DMS53 treated with DMSO at 0.1 percent for 48 hours (cell line): ENCODE measurements at regions not wholly inside any gene's neighbourhood (a gene's known extent, or its start where the extent isn't known, plus 50 kb on each side); places are given as distances from the start of the nearest gene placed in this dataset.

Experiments used
- DNase-seq: peaks from one replicate; lab custom pipeline; 2025; ENCODE audit not compliant: unreplicated experiment; lab: John Stamatoyannopoulos, UW

GRCh38 chr17:73753751-73754496 lies 109.7 kb upstream of the SDK2 start:
- DNase-seq = no peak

DNA sequence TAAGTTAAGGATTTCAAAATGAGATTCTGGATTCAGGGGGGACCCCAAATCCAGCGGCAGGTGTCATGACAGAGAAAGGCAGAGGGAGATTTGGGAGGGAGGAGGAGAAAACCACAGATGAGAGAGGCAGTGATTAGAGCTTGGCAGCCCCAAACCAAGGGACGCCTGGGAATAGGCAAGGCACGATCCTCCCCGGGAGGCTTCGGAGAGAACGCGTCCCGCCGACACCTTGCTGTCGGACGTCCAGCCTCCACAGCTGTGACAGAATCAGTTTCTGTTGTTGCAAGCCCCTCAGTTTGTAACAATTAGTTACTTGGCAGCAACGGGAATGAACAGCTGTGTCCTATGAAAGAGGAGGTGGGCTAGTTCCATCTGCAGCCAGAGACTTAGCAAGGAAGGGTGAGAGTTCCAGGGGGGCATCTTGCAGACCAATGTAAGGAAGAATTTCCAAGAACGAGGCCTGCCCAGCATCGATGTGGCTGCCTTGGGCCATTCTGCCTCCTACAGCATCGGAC lies 110.7 kb upstream of the SDK2 start:
- no peak for DNase-seq

DNA sequence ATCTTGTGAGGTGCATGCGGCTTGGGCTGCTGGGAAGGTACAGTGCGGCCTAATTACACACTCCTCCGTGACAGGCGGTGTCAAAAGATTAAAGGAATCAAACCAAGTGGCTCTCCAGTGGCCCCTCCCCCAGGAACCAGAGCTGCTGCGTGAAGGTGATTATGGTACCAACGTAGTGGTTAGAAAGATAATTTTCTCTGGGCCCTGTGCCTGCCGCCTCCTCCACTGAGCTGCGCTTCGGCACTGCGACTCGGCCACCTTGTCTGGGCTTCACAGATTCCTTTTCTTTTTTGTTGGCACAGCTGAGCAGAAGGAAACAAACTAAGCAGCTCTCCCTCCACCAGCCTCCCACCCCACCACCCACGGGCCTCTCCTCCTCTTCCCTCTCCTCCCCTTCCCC lies 113.2 kb upstream of the SDK2 start:
- peak; percentile 95 for DNase-seq

DNA sequence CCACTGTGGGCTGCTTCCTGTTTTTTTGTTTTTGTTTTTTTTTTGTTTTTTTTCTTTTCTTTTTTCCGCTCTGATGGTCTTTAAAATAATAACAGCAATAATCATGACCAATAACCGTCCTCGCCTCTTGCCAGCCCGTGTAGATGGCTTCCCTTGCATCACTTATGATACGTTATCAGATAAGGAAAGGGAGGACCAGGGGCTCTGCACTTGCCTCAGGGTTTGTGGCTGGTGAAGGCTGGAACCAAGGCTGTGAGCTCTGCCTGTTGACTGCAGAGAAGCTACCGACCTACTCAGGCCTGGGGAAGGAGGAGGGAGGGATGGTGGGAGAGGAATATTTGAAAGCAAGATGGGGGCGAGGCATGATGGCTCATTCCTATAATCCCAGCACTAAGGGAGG lies 114.0 kb upstream of the SDK2 start:
- DNase-seq = no peak

DNA sequence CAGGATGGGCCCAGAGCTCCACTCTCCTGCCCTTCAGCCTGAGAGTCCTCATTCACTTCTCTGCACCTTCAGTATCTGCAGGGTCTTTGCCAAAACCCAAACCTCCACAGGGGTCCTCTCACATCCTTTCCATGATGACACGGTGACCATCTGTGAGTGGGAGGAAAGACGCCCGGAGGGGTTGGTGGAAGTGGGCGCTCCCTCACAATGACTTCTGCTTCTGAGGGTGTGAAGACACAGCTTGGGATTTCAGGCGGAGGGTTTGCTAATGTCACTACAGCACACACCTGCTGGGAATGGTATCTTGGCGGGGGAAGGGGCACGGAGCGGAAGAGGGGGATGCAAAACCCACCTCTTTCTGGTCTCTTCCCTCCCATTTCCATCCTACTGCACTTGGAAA lies 115.1 kb upstream of the SDK2 start:
- no peak for DNase-seq

DNA sequence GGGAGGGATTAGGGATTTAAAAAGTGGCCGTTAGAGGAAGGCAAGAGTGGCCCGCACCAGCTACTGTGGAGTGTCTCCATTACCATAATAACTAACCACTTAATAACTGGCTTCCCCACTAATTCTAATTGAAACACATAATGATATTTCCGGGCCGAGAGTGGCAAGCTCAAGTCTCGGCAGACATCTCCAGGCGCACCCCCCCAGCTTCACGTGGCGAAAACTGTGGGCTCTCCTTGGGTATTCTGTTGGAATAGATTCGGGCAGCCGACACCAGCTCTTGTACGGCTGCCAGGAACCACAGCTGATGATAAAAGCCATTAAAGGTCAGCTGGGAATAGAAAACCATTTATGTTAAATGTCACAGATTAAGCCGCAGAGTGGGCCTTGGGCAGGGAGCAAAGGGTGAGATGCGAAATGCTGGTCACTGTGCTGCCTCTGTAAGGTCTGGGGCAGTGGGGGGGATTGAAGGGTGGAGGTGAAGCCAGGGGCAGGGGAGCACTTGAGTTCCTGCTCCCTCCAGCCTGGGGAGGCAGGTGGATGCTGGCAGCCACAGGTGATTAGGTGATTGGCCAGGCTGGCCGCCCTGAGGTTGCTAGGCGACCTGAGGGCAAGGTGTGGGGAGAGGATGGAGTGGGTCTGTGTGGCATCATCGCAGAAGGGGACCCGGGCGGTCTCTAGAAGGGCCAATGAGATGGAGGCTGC lies 115.6 kb upstream of the SDK2 start:
- peak; percentile 37 for DNase-seq

DNA sequence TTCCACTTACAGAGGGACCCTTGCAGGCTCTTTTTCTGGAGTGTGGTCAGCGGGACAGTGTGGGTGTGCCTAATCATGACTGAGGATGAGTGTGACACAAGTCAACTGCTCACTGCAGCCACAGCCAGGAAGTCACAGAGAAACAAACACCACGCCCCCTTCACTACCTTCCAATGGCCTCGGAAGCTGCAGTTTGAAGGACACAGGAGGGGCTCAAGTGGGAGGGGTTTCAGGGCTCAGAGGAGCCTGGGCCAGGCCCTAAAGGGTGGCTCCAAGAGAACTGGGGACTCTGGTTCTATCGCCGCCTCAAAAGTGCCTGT lies 116.2 kb upstream of the SDK2 start:
- peak; percentile 37 for DNase-seq

- no peak for DNase-seq
These were observed 121.7 kb upstream of the SDK2 start for GRCh38 chr17:73765824-73766563.

DNA sequence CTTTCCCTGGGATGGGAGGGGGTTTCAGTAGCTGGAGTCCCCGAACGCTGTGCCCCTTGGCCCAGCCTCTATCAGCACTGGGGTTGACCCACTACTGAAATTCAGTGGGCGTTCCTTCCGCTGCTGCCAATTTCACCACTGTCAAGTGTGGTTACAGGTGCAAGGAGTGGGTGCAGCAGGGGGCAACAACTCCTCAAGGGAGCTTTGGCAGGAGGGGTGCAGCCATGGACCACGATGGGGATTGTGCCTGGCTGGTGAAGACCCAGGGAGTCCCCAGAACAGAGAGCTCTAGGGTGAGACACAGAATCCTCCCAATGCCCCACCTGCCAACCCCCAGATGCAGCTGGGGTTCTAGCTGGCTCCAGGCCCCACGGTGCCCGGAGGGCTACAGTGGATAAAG lies 123.5 kb upstream of the SDK2 start:
- no peak for DNase-seq

GRCh38 chr17:73768691-73769090 lies 124.4 kb upstream of the SDK2 start:
- no peak for DNase-seq

DNA sequence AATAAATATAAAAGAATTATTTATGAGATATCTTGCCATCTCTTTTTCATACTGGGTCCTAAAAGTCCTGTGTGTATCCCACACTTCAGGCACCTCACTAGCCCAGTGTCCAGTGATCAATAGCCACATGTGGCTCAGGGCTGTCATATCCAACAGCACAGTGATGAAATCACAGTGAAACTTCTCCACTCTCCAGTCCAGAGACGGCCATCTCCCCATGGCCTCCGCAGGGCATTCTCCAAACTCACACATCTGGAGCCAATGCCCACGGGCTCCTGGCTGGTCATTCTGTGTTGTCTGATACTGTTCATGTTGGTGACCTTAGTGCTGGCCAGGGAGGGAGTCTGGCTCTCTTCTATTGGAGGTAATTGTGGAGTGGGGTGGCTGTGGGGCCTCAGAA lies 125.2 kb upstream of the SDK2 start:
- DNase-seq = no peak

DNA sequence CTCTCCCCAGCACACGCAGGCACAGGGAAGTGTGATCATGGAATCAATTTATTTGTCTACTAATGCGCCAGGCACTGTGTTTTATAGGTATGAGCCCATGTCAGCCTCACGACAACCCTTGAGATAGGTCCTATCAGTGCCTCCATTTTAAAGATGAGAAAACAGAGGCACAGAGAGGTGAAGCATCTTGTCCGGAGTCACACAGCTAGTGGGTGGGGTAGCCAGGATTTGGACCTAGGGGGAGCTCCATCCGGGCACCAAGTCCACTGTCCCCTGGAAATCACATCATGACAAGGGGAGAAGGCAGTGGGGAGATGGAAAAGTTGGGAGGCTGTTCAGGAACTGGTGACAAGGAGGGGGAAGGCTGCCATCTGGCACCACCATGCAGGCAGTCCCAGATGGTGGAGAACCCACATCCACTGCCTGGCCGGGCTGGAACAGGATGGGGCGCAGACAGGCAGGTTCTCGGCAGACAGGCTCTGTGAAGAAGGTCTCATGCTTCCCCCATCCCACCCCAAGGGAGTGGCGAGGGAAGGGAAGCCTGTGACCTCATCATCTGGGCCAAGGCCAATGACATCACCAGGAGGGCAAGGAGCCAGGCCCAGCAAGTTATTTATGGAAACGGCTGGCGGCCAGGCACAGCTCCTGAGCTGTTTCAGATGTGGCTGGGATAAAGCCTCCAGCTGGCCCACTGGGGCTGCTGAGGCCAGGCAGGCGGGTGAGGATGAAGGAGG lies 126.0 kb upstream of the SDK2 start:
- DNase-seq = peak; percentile 60

GRCh38 chr17:73770849-73771229 lies 126.6 kb upstream of the SDK2 start:
- DNase-seq = no peak

- DNase-seq = no peak
These were observed 128.0 kb upstream of the SDK2 start for GRCh38 chr17:73772107-73772705.

DNA sequence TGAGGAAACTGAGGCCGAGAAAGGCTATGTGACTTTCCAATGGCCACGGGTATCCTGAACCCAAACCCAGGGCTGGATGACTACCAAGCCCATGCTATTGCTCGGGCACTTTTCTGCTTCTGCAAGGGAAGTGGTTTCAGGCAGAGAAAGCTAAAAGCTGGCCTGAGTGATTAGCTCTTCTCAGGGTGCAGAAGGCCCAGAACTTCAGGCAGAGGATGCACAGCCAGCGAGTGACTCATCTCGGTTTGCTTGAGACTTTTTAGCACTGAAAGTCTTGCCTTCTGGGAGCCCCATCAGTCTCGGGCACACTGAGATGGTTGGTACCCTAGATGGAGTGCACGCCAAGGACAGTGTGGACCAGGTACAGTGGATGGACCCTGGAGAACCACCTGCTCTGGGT lies 129.5 kb upstream of the SDK2 start:
- DNase-seq = no peak

DNA sequence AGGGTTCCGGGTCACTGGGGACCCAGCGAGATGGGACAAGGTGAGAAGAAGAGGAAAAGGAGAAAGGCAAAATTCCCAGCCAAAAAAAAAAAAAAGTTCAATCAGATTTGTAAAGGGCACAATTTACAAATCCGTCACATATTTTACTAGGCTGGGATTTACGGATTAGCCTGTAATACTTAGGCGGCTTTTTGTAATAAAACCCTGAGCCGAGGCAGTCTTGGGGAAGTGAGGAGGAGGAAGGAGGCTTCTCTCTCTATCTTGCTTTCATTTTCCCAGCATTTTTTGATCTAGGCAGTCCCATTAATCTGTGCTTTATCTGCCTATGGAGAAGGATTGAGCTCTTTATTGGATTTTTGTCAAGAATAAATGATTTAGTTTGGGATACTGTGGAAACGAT lies 130.6 kb upstream of the SDK2 start:
- no peak for DNase-seq

- DNase-seq = no peak
These were observed 132.3 kb upstream of the SDK2 start for GRCh38 chr17:73776351-73777130.

GRCh38 chr17:73777131-73777449 lies 132.8 kb upstream of the SDK2 start:
- DNase-seq = no peak

DNA sequence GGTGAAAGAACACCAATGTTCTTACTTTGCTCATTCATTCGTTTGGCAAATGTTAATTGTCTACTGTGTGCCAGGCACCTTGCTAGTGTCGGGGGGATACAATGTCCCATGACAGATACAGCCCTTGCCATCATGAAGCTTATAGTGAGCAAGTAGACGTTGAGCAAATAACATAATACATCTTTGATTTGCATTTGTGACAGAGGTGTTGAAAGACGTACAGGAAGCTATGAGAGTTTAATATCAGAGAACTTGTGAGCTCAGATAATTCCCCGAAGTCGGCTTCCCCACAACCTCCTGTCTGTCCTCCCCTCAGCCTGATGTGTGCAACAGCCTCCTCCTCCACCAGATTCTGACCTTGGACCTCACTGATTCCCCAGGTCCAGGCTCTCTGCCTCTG lies 138.0 kb upstream of the SDK2 start:
- DNase-seq = no peak

- DNase-seq = peak; percentile 27
These were observed 138.6 kb upstream of the SDK2 start for GRCh38 chr17:73782641-73783381.
